T-helper 2 cell treated with Interferon-gamma antibody and Interleukin-4, amounts not matched to agents 5 μg/mL and 100 μg/mL, for 36 hours (primary cell): ENCODE measurements at regions not wholly inside any gene's neighbourhood (a gene's known extent, or its start where the extent isn't known, plus 50 kb on each side); places are given as distances from the start of the nearest gene placed in this dataset.

ENCODE experiments used
- DNase-seq: peaks from one replicate; pipeline ENCODE4 v3.0.0; 2021; ENCODE audit warnings: low spot score
- H3K27ac Mint-ChIP-seq: one replicate; pipeline ENCODE4 v1.8.0; 2021; ENCODE audit warnings: mild to moderate bottlenecking, mixed read lengths
- H3K27me3 Mint-ChIP-seq: one replicate; pipeline ENCODE4 v1.8.0; 2021; ENCODE audit warnings: low read depth, mixed read lengths
- H3K36me3 Mint-ChIP-seq: one replicate; pipeline ENCODE4 v1.8.0; 2021; ENCODE audit warnings: low read depth, mixed read lengths
- H3K4me1 Mint-ChIP-seq: one replicate; pipeline ENCODE4 v1.8.0; 2021; ENCODE audit warnings: low read depth, mixed read lengths
- H3K4me3 Mint-ChIP-seq: one replicate; pipeline ENCODE4 v1.8.0; 2022; ENCODE audit warnings: mild to moderate bottlenecking, moderate library complexity, mixed read lengths
- H3K9me3 Mint-ChIP-seq: one replicate; pipeline ENCODE4 v1.8.0; 2021; ENCODE audit warnings: mixed read lengths

DNA sequence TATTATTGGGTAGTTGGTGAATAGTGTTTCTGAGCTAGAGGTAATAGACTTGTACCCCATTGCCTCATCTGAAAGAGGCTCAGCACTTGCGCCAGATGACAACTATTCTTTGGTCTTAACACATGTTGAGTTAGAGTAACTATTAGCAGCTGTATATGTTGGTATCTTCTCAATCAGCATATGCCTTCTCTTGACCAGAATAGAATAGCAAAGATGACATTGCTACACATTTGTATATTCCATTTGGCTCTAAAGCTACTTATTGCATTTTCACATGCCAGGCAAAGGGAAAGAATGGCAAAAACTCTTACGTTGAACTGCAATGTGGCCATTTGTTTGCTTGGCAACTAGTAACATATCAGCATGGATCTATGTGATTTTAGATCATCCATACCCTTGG lies 173.8 kb upstream of the AGR3 start:
- H3K9me3 Mint-ChIP-seq = peaks cover 23% of the 10 kb centered on the region
- no peak overlapping the region for H3K4me3 Mint-ChIP-seq
- DNase-seq = no peak
- H3K27me3 Mint-ChIP-seq = no peaks in the 10 kb centered on the region
- no peak overlapping the region for H3K27ac Mint-ChIP-seq
- H3K36me3 Mint-ChIP-seq = peaks cover 13% of the 10 kb centered on the region
- H3K4me1 Mint-ChIP-seq = peaks cover 36% of the 10 kb centered on the region

DNA sequence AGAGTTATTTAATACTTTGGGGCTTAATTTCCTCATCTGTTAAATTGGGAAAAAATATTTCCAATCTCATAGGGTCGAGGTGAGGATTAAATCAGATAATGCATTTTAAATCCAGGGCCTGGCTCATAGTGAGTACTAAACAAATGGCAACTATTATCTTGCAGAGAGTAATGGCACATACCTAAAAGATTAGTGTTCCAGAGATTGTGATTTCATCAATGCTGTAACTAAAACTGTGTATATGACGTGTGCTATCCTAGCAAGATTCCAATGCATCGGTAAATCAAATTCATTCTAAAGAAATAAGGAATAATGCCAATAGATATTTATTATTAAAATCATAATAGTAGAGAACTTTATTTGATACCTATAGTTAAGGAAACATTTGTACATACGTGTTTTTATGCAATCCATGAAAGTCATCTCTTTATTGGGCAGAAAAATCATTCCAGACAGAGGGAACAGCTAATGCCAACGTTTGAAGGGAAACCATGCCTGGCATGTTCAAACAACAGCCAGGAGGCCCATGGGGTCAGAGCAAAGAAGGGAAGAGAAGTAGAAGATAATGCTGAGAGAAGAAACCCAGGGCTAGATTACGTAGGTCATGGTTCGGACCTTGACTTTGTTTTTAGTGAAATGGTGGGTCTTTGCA lies 174.8 kb upstream of the AGR3 start:
- H3K36me3 Mint-ChIP-seq = peaks cover 13% of the 10 kb centered on the region
- H3K4me1 Mint-ChIP-seq = peaks cover 35% of the 10 kb centered on the region
- DNase-seq = no peak
- no peak overlapping the region for H3K4me3 Mint-ChIP-seq
- H3K27me3 Mint-ChIP-seq = no peaks in the 10 kb centered on the region
- peaks cover 23% of the 10 kb centered on the region for H3K9me3 Mint-ChIP-seq
- no peak overlapping the region for H3K27ac Mint-ChIP-seq

DNA sequence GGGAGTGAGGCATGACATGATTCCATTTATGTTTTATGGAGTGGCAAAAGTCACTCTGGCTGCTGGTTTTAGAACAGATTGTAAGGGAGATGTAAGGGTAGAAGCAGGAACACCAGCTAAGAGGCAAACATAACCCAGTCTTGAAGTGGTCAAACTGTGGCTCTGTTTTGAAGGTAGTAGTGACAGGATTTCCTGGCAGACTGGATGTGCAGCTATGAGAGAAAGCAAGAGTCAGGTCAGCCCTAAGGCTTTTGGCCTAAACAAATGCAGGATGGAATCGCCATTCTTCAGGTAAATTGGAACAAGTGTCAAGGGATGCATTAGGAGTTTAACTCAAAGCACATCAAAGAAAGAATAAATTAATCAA lies 175.3 kb upstream of the AGR3 start:
- H3K4me3 Mint-ChIP-seq = no peak overlapping the region
- H3K27ac Mint-ChIP-seq = no peak overlapping the region
- peaks cover 11% of the 10 kb centered on the region for H3K36me3 Mint-ChIP-seq
- H3K4me1 Mint-ChIP-seq = peaks cover 31% of the 10 kb centered on the region
- no peak for DNase-seq
- H3K27me3 Mint-ChIP-seq = no peaks in the 10 kb centered on the region
- peaks cover 18% of the 10 kb centered on the region for H3K9me3 Mint-ChIP-seq

DNA sequence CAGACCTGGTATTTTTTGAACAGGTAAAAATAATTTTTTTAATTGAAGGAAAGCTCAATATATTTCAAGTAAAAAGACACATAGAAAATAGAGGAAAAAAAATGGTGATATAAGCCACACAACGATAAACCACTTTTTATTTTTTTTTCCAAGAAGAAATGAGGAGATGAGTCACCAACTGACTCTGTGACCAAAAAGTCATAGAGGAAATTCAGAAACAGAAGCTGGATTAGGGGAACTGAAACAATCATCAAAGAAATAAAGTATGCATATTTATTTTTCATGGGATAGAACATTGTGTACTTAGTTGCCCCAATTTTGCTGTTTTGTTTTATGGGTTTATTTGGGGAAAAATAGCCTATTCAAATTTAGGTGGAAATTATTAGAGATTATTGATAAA lies 176.8 kb upstream of the AGR3 start:
- Mint-ChIP-seq H3K4me3 (no peak overlapping the region), H3K36me3 (peaks cover 8% of the 10 kb centered on the region), H3K27ac (no peak overlapping the region), H3K27me3 (no peaks in the 10 kb centered on the region), H3K4me1 (peaks cover 34% of the 10 kb centered on the region), H3K9me3 (peaks cover 8% of the 10 kb centered on the region)
- no peak for DNase-seq

DNA sequence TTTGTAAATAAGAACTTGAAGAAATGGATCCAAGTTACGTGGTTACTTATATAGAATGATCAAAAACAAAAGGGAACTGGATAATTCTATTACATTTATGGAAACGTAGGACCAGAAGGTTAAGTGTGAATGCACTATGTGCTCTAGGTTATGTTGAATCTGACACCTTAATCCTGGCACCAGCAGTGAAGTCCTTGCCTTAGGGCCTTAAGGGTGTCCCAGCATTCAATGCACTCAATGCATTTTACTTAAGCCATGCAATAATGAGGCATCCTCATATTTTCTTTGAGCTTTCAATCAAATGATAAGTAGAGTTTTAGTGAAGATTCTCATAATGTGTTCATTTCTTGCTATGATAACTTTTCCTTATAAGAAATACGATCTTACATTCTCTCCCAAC lies 178.3 kb upstream of the AGR3 start:
- Mint-ChIP-seq H3K4me1 (peaks cover 32% of the 10 kb centered on the region), H3K4me3 (no peak overlapping the region), H3K27me3 (no peaks in the 10 kb centered on the region), H3K36me3 (peaks cover 5% of the 10 kb centered on the region), H3K27ac (no peak overlapping the region), H3K9me3 (no peaks in the 10 kb centered on the region)
- DNase-seq = no peak

- no peaks in the 10 kb centered on the region for H3K27me3 Mint-ChIP-seq
- peaks cover 7% of the 10 kb centered on the region for H3K36me3 Mint-ChIP-seq
- H3K4me1 Mint-ChIP-seq = peaks cover 32% of the 10 kb centered on the region
- no peak for DNase-seq
- peaks cover 7% of the 10 kb centered on the region for H3K9me3 Mint-ChIP-seq
- no peak overlapping the region for H3K4me3 Mint-ChIP-seq
- no peak overlapping the region for H3K27ac Mint-ChIP-seq
Observed at GRCh38 chr7:17061443-17061842, 179.7 kb upstream of the AGR3 start.

GRCh38 chr7:17062151-17063044 lies 180.6 kb upstream of the AGR3 start:
- no peaks in the 10 kb centered on the region for H3K27me3 Mint-ChIP-seq
- DNase-seq = no peak
- H3K4me1 Mint-ChIP-seq = peaks cover 24% of the 10 kb centered on the region
- H3K27ac Mint-ChIP-seq = no peak overlapping the region
- peaks cover 4% of the 10 kb centered on the region for H3K36me3 Mint-ChIP-seq
- H3K4me3 Mint-ChIP-seq = no peak overlapping the region
- H3K9me3 Mint-ChIP-seq = peaks cover 7% of the 10 kb centered on the region

GRCh38 chr7:17063045-17063383 lies 181.2 kb upstream of the AGR3 start:
- Mint-ChIP-seq H3K27ac (no peak overlapping the region), H3K4me3 (no peak overlapping the region)
- DNase-seq = no peak

GRCh38 chr7:17067691-17068090 lies 185.9 kb upstream of the AGR3 start:
- no peaks in the 10 kb centered on the region for H3K27me3 Mint-ChIP-seq
- H3K36me3 Mint-ChIP-seq = peaks cover 1% of the 10 kb centered on the region
- peaks cover 5% of the 10 kb centered on the region for H3K4me1 Mint-ChIP-seq
- H3K9me3 Mint-ChIP-seq = peaks cover 7% of the 10 kb centered on the region
- H3K4me3 Mint-ChIP-seq = no peak overlapping the region
- DNase-seq = no peak
- no peak overlapping the region for H3K27ac Mint-ChIP-seq

More at GRCh38 chr7:17063045-17063383, 181.2 kb upstream of the AGR3 start:
- H3K36me3 Mint-ChIP-seq = peaks cover 4% of the 10 kb centered on the region
- peaks cover 7% of the 10 kb centered on the region for H3K9me3 Mint-ChIP-seq
- no peaks in the 10 kb centered on the region for H3K27me3 Mint-ChIP-seq
- H3K4me1 Mint-ChIP-seq = peaks cover 19% of the 10 kb centered on the region

DNA sequence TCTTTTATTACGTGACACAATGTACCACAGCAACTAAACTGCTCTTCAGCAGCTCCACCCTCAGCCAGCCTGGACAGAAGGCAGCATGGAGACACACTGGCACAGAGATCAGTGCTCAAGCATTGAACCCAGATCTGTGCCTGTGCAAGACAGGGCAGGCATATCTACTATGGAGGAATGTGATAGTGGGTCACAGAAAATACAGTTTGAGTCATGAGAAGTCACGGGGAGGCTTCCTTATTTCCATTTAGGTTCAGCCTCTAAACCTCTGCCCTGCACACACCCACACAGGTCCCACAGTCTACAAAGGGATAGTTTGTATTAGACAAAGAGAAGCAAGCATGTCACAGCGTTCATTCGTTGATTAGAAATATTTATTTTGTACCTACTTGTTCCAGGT lies 187.4 kb upstream of the AGR3 start:
- H3K9me3 Mint-ChIP-seq = peaks cover 8% of the 10 kb centered on the region
- no peak overlapping the region for H3K27ac Mint-ChIP-seq
- DNase-seq = no peak
- no peaks in the 10 kb centered on the region for H3K27me3 Mint-ChIP-seq
- peaks cover 1% of the 10 kb centered on the region for H3K36me3 Mint-ChIP-seq
- peaks cover 1% of the 10 kb centered on the region for H3K4me1 Mint-ChIP-seq
- no peak overlapping the region for H3K4me3 Mint-ChIP-seq

DNA sequence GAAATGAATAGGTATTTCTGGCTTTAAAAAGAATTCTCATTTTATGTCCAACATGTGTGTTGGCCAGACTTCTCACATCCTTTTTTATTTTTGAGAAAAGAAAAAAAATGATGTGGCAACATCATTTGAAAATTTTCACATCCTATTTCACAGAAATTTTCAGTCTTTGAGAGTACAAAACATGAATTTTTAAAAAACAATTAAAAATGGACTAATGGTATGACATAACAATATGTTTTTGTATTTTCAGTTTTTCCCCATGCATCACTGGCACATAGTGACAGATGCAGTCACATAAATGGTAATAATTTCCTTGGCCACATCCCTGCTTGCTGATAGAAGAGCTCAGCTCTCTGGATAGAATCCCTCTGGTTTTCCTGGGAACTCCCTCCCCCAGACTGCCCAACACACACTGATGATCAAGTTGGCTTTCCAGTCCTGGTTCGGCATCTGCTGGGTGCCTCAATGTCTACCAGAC lies 188.5 kb upstream of the AGR3 start:
- peaks cover 1% of the 10 kb centered on the region for H3K36me3 Mint-ChIP-seq
- H3K9me3 Mint-ChIP-seq = peaks cover 11% of the 10 kb centered on the region
- H3K27ac Mint-ChIP-seq = no peak overlapping the region
- H3K4me3 Mint-ChIP-seq = no peak overlapping the region
- peaks cover 2% of the 10 kb centered on the region for H3K27me3 Mint-ChIP-seq
- H3K4me1 Mint-ChIP-seq = no peaks in the 10 kb centered on the region
- no peak for DNase-seq

- no peak overlapping the region for H3K4me3 Mint-ChIP-seq
- H3K9me3 Mint-ChIP-seq = peaks cover 4% of the 10 kb centered on the region
- DNase-seq = no peak
- no peaks in the 10 kb centered on the region for H3K4me1 Mint-ChIP-seq
- H3K27me3 Mint-ChIP-seq = peaks cover 4% of the 10 kb centered on the region
- H3K36me3 Mint-ChIP-seq = no peaks in the 10 kb centered on the region
- no peak overlapping the region for H3K27ac Mint-ChIP-seq
Observed at GRCh38 chr7:17071866-17072265, 190.1 kb upstream of the AGR3 start.

- Mint-ChIP-seq H3K4me1 (no peaks in the 10 kb centered on the region), H3K27ac (no peak overlapping the region), H3K9me3 (peaks cover 4% of the 10 kb centered on the region), H3K36me3 (no peaks in the 10 kb centered on the region), H3K27me3 (peaks cover 15% of the 10 kb centered on the region), H3K4me3 (no peak overlapping the region)
- DNase-seq = no peak
Observed at GRCh38 chr7:17075601-17076255, 193.9 kb upstream of the AGR3 start.

DNA sequence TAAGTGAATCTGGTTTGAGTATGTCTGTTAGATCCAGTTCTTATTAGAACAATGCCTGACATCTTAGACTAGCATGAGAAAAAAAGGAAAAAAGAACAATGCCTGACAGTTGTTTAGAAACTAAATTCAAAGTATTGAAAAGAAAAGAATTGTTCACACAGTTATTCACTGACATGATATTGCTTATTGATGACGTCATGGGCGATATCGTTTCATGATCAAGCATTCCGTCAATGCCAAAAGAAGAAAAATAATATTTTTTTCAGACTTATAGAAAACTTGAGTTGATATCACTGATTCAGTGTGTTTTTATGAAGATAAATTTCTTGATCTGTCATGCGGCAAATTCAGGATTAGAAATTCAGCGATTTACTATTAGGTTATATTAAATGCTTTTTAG lies 196.5 kb upstream of the AGR3 start:
- peaks cover 24% of the 10 kb centered on the region for H3K27me3 Mint-ChIP-seq
- no peak for DNase-seq
- peaks cover 4% of the 10 kb centered on the region for H3K9me3 Mint-ChIP-seq
- no peak overlapping the region for H3K4me3 Mint-ChIP-seq
- no peak overlapping the region for H3K27ac Mint-ChIP-seq
- no peaks in the 10 kb centered on the region for H3K36me3 Mint-ChIP-seq
- no peaks in the 10 kb centered on the region for H3K4me1 Mint-ChIP-seq
